Subcutaneous abdominal adipose tissue (tissue), 5 donors: ENCODE measurements at regions not wholly inside any gene's neighbourhood (a gene's known extent, or its start where the extent isn't known, plus 50 kb on each side); places are given as distances from the start of the nearest gene placed in this dataset.

Source experiments
- H3K27ac ChIP-seq: one replicate; pipeline ENCODE4 v1.7.0; 2013; ENCODE audit warnings: low read depth, mild to moderate bottlenecking, inconsistent platforms, low read length, moderate library complexity
- H3K27me3 ChIP-seq, 5 donors: one replicate each; pipeline ENCODE4 v1.7.0; 2013; ENCODE audit warnings: low read length in 5 of 5, inconsistent platforms in 1 of 5; ENCODE audit not compliant: control insufficient read depth in 5 of 5, insufficient read depth in 4 of 5
- H3K36me3 ChIP-seq, 5 donors: one replicate each; pipeline ENCODE4 v1.7.0; 2013; ENCODE audit warnings: low read length in 5 of 5; ENCODE audit not compliant: control insufficient read depth in 5 of 5, insufficient read depth in 5 of 5
- H3K4me1 ChIP-seq, 5 donors: one replicate each; pipeline ENCODE4 v1.7.0; 2013; ENCODE audit warnings: low read length in 5 of 5, mild to moderate bottlenecking in 3 of 5, moderate library complexity in 1 of 5; ENCODE audit not compliant: control insufficient read depth in 5 of 5, insufficient read depth in 5 of 5
- H3K4me3 ChIP-seq, 5 donors: one replicate each; pipeline ENCODE4 v1.7.0; 2013; ENCODE audit warnings: low read length in 5 of 5, low read depth in 1 of 5
- H3K9ac ChIP-seq, 5 donors: one replicate each; pipeline ENCODE4 v1.7.0; 2013; ENCODE audit warnings: low read length in 5 of 5, mild to moderate bottlenecking in 4 of 5, moderate library complexity in 3 of 5
- H3K9me3 ChIP-seq, 5 donors: one replicate each; pipeline ENCODE4 v1.7.0; 2013; ENCODE audit warnings: low read length in 5 of 5; ENCODE audit not compliant: control insufficient read depth in 5 of 5
- donor health status: healthy.
- donor health status: healthy.
- donor health status: healthy.
- donor health status: healthy.
- donor health status: healthy.

DNA sequence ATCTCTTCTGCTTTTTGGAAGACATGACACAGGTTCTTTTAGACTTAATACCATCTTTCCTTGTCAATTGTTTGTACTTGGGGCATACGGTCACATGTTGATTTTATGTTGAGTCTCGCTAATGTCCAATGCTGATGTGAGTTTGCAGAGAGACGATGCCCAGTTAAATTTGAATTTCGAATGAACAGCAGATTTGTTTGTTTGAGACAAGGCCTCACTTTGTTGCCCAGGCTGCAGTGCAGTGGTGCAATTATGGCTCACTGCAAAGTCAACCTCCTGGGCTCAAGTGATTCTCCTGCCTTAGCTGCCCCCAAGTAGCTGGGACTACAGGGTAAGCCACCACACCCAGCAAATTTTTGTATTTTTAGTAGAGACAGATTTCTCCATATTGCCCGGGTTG is 473.5 kb downstream of the RIT2 start:
- Histone ChIP-seq H3K9me3 (no peaks in the 10 kb centered on the region), H3K9ac (no peak overlapping the region), H3K27ac (no peak overlapping the region), H3K4me1 (no peaks in the 10 kb centered on the region), H3K36me3 (no peaks in the 10 kb centered on the region), H3K27me3 (no peaks in the 10 kb centered on the region), H3K4me3 (no peak overlapping the region)

DNA sequence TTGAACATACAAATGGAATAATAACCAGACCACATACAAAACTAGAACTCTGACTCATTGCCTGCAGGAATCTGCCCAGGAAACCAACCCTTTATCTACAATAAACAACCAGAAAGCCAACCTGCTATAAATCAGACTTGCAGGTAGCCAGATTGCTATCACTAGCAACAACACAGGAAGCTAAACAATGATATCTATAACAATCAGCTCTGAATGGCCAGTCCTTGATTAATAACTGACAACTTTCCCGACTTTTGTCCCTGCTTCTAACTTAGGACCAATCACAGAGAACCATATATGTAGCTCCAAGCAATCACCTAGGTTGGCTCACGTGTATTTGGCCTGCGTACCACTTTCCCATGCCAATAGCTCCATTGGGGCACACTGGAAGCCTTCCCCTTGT is 470.8 kb downstream of the RIT2 start:
- no peaks in the 10 kb centered on the region for H3K27me3 ChIP-seq
- no peaks in the 10 kb centered on the region for H3K4me1 ChIP-seq
- no peak overlapping the region for H3K4me3 ChIP-seq
- no peaks in the 10 kb centered on the region for H3K9me3 ChIP-seq
- H3K36me3 ChIP-seq: no peaks in the 10 kb centered on the region
- no peak overlapping the region for H3K9ac ChIP-seq
- H3K27ac ChIP-seq: no peak overlapping the region

DNA sequence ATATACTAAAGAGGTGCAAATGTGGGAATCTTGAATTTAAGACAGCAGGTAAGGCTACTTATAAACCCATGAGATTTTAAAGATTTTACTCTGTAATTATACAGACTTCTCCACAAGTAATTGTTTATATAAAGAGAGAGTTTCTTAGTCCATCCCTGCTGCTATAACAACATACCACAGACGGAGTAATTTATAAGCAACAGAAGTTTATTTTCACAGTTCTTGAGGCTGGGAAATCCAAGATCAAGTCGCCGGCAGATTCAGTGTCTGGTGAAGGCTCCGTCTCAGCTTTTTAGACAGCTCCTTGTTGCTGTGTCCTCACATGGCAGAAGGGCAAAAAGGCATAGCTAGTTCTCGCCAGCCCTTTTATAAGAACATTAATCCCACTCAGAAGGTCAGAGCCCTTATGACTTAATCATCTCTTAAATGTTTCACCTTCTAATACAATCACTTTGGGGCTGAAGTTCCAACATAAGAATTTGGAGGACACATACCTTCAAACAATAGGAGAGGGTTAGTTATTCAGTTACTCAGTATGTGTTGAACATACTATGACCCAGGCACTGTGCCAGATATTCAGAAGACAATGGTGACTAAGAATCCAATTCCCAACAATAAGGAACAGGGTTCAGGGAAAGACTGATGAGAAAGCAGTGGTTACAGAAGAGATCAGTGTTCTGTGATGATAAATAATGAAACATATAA is 466.0 kb downstream of the RIT2 start:
- no peaks in the 10 kb centered on the region for H3K27me3 ChIP-seq
- no peaks in the 10 kb centered on the region for H3K36me3 ChIP-seq
- H3K27ac ChIP-seq: no peak overlapping the region
- no peaks in the 10 kb centered on the region for H3K4me1 ChIP-seq
- no peak overlapping the region for H3K4me3 ChIP-seq
- no peak overlapping the region for H3K9ac ChIP-seq
- H3K9me3 ChIP-seq: peaks cover 0 to 4% (median 0%) of the 10 kb centered on the region in 5 donors

DNA sequence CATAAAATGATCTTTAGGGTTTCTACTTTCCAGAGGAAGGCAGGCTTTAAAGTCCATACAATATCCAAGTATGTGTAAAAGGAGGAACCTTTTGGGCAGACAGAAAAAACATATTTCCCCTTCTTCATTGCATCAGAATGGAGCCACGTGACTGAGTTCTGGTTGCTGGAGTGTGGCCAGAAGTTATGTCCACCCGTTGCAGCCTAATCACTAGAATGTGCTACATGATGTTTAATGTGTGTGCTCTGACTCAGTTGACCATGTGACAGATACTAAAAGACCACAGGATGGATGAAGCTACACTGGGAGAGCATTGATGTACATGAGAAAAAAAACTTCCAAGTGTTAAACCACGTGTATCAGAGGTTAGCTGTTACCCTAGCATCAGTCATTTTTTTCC is 460.9 kb downstream of the RIT2 start:
- H3K9me3 ChIP-seq: peaks cover 0 to 4% (median 0%) of the 10 kb centered on the region in 5 donors
- no peak overlapping the region for H3K9ac ChIP-seq
- no peaks in the 10 kb centered on the region for H3K4me1 ChIP-seq
- no peak overlapping the region for H3K4me3 ChIP-seq
- H3K27me3 ChIP-seq: no peaks in the 10 kb centered on the region
- H3K36me3 ChIP-seq: no peaks in the 10 kb centered on the region
- no peak overlapping the region for H3K27ac ChIP-seq

DNA sequence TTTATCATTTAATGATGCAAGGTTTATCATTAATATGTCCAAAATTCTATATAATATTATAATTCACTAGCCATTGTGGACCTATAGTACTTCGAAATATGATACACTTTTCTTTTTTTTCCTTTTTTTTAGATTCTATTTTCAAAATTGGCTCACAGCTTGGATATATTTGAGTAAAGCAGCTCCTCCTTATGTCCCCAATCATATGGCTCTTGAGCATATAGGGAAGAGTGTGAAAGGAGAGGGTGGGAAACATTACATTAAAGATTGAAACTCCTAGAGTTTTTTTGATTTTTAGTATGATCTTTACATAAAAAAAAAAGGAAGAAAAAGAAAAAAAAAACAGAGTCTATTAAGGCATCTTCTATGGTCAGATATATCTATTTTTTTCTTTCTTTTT is 457.9 kb downstream of the RIT2 start:
- Histone ChIP-seq H3K9ac (no peak overlapping the region), H3K36me3 (no peaks in the 10 kb centered on the region), H3K4me3 (no peak overlapping the region), H3K27ac (no peak overlapping the region), H3K27me3 (no peaks in the 10 kb centered on the region), H3K4me1 (no peaks in the 10 kb centered on the region), H3K9me3 (peaks cover 0 to 4% (median 0%) of the 10 kb centered on the region in 5 donors)

DNA sequence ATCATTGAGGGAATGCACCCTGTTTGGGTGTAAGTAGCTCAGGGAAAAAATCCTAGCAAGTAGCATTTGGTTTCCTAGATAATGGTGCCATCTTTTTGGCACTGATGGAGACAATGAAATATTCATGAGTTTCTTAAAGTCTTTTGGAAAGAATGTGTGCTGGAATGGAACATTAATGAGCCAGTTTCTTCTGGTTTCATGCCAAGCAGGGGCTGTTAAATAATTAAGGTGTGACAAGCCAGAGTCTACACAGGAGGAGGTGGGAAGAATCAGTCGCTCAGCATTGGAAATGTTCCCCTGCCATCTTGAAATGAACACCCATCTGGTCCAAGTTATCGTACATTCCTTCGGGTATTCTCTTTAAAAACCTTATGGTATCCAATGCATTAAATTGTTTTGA is 457.3 kb downstream of the RIT2 start:
- no peaks in the 10 kb centered on the region for H3K9me3 ChIP-seq
- no peak overlapping the region for H3K27ac ChIP-seq
- H3K9ac ChIP-seq: no peak overlapping the region
- H3K36me3 ChIP-seq: no peaks in the 10 kb centered on the region
- no peaks in the 10 kb centered on the region for H3K27me3 ChIP-seq
- no peaks in the 10 kb centered on the region for H3K4me1 ChIP-seq
- H3K4me3 ChIP-seq: no peak overlapping the region

DNA sequence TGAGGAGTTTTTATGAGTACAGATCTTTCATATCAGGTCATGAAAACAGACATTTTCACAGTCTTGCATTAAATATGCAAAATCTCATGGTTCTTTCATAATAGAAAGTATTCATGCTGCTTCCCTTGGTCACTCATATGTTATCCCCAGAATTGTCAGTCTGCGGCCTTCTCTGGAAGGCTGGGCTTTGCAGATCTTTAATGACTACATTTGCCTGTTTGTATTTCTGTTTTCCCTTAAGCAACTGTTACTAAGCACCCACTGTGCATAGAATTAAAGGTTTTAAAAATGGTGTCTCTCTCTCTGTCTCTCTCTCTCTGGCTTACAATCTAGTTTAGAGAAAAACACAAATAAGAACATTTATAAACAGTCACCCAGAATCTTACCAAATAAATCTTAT is 456.3 kb downstream of the RIT2 start:
- no peak overlapping the region for H3K9ac ChIP-seq
- no peak overlapping the region for H3K4me3 ChIP-seq
- H3K4me1 ChIP-seq: no peaks in the 10 kb centered on the region
- no peaks in the 10 kb centered on the region for H3K27me3 ChIP-seq
- H3K9me3 ChIP-seq: no peaks in the 10 kb centered on the region
- H3K36me3 ChIP-seq: no peaks in the 10 kb centered on the region
- H3K27ac ChIP-seq: no peak overlapping the region

DNA sequence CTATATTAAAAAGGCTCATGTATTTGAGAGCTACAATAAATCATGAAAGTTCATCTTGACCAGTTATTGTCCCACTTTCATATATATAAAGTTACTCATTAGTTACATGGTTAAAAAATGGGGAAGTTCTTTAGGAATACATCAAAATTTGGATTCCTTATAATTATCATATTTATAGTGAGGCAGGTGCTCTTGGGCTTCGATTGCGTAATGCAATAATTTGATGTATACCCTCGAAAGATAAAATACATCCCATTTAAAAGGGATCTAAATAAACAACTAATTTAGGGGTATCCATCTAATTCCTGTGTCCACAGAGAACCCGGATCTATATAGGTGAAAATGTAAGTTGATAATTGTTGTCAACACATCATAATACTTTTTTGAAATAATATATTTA is 444.6 kb downstream of the RIT2 start:
- Histone ChIP-seq H3K4me1 (no peaks in the 10 kb centered on the region), H3K9me3 (no peaks in the 10 kb centered on the region), H3K4me3 (no peak overlapping the region), H3K27me3 (no peaks in the 10 kb centered on the region), H3K36me3 (no peaks in the 10 kb centered on the region), H3K27ac (no peak overlapping the region), H3K9ac (no peak overlapping the region)

DNA sequence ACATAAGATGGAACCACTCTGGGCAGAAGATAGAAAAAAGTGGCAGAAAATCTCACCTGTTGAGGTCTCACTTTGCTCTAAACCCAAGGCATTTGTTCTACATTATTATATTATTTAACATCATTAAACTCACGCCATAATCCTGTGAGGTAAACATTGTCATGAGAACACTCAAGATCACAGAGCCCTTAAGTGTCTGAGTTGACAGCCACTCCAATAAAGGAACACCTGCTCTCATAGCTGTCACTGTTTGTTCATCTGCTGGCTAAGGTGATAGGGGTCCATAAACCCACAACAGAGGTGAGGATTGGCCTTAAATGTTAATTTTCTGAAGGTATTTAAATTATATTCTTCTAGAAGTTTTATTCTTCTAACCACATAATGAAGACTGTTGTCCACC is 439.7 kb downstream of the RIT2 start:
- Histone ChIP-seq H3K4me1 (no peaks in the 10 kb centered on the region), H3K9me3 (no peaks in the 10 kb centered on the region), H3K9ac (no peak overlapping the region), H3K36me3 (no peaks in the 10 kb centered on the region), H3K27me3 (no peaks in the 10 kb centered on the region), H3K4me3 (no peak overlapping the region), H3K27ac (no peak overlapping the region)

DNA sequence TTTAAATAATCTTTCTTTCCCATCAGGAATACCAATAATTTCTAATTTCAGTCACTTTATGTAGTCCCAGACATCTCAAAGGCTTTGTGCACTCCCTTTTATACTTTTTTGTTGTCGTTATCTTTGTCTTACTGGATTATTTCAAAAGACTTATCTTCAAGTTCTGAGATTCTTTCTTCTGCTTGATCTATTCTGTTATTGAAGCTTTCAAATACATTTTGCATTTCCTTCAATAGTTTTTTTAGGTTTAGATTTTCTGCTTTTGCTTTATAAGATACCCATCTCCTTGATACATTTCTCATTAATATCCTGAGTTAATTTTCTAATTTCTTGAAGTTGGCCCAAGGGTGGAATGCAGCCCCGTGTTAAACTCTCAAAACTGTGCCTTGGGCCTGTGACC is 432.4 kb downstream of the RIT2 start:
- Histone ChIP-seq H3K4me1 (no peaks in the 10 kb centered on the region), H3K9ac (no peak overlapping the region), H3K4me3 (no peak overlapping the region), H3K9me3 (peaks cover 0 to 15% (median 7%) of the 10 kb centered on the region in 5 donors), H3K27ac (no peak overlapping the region), H3K36me3 (no peaks in the 10 kb centered on the region), H3K27me3 (no peaks in the 10 kb centered on the region)

DNA sequence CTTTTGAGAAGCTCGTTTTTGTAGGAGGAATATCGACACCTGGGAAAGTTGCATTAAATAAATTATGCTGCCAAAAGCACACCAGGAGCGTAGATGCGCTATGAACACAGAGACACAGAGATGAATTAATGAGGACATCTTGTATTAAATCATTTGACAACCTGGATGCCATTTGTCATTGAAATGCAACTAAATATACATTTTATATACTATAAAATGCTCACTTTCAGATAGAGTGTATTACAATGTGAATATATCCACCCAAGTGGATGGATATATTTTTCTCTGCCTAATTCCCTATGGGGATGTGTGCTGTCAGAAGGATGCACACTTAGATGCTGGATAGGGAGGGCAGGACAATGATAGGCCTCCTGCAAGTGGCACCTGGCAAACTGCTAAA is 426.2 kb downstream of the RIT2 start:
- Histone ChIP-seq H3K36me3 (no peaks in the 10 kb centered on the region), H3K4me1 (no peaks in the 10 kb centered on the region), H3K9me3 (peaks cover 0 to 3% (median 0%) of the 10 kb centered on the region in 5 donors), H3K4me3 (no peak overlapping the region), H3K27me3 (no peaks in the 10 kb centered on the region), H3K27ac (no peak overlapping the region), H3K9ac (no peak overlapping the region)
